CMK (cell line): ENCODE measurements at regions not wholly inside any gene's neighbourhood (a gene's known extent, or its start where the extent isn't known, plus 50 kb on each side); places are given as distances from the start of the nearest gene placed in this dataset.
"Not testable (repeated sequence)": the region's sequence is repeated elsewhere in the genome, so short reads cannot be mapped to it uniquely, and the experiment has no call there.

Experiments
- DNase-seq: peaks from one replicate; pipeline ENCODE4 v3.0.0-alpha.2; 2010; ENCODE audit warnings: low read depth

- DNase-seq = not testable (repeated sequence)
These were observed 255.1 kb upstream of the DUSP10 start for GRCh38 chr1:221997012-221997411.

GRCh38 chr1:221994939-221995338 is 253.1 kb upstream of the DUSP10 start:
- DNase-seq = no peak

- no peak for DNase-seq
These were observed 252.4 kb upstream of the DUSP10 start for GRCh38 chr1:221994274-221994698.

DNA sequence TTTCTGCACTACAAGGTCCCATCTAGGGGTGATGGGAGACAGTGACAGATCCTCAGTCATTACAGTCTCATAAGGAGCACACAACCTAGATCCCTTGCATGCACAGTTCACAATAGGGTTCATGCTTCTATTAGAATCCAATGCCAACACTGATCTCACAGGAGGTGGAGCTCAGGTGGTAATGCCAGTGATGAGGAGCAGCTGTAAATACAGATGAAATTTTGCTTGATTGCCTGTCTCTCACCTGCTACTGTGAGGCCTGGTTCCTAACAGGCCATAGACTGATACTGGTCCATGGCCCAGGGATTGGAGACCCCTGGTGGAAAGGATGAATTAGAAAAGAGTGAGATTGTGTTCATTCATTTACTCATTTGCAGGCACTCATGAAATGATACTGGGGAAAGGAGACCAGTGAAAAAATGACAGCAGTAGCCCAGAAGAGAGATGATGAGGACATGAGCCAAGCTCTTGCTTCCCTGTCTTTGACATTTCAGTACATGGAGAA is 251.6 kb upstream of the DUSP10 start:
- DNase-seq = no peak

- no peak for DNase-seq
These were observed 250.5 kb upstream of the DUSP10 start for GRCh38 chr1:221992427-221992826.

DNA sequence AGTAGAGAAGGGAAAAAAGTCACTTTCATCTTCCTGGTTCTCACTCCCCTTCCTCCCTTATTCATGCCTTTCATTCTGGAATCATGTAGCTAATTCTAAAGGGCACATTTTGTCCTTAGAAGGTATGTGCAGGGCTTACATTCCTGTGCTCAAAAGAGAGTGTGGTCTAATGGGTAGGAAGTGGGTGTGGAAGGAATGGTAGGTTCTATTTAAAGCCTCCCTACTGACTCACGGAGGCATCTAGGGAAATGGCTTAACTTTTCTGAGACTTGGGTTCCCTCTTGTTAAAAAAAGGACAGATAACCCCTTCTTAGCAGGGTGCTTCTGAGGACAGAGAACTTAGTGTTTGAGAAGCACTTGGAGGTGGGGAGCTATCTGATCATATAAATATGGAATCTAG is 249.3 kb upstream of the DUSP10 start:
- DNase-seq = no peak

GRCh38 chr1:221989741-221990140 is 247.9 kb upstream of the DUSP10 start:
- no peak for DNase-seq

DNA sequence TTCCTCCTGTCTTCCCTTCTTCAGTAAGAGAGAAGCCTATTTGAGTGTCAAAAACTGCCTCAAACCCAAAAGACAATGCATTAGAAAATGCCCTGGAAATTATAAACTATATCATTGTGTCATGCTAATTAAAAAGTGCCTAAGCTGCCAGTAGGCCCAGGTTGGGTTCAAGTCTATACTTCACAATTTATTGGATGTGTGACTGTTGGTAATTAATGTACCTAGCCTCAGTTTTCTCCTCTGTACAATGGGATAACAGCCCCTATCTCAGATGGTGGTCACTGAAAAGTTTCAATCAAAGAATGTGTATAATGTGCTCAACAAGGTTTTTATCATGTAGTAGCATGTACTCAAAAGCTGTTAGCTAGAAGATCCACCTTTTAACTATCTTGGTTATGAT is 246.9 kb upstream of the DUSP10 start:
- no peak for DNase-seq

DNA sequence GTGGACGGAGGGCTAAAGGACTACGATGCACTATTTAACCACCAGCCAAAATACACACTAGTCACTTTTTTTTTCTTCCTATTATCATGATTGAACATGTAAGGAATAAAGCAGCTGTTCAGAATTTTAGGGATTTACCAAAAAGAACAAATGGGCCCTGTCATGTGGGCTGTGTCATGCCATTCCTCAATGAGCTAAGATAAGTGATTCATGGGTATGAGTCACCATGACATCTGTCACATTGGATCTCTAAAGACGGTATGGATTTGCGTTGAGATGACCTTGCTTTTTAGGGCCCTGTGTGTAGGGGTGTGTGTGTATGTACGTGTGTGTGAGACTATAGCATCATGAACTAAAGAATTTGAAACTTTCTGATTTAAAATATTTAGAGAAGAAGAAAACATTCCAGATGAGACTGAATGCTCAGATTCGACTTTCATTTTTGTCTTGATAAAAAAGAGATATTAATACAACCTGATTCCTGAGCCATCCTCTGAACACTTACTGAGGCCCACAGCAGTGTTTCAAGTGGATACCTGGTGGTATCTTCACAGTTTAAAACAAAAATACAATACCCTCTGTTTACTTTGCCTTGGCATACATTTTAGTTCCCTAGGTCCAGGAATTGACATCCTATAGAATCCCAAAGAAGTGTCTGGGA is 246.1 kb upstream of the DUSP10 start:
- no peak for DNase-seq

GRCh38 chr1:221983444-221983843 is 241.6 kb upstream of the DUSP10 start:
- DNase-seq = no peak

- no peak for DNase-seq
These were observed 239.6 kb upstream of the DUSP10 start for GRCh38 chr1:221981461-221981860.

GRCh38 chr1:221979444-221980032 is 237.6 kb upstream of the DUSP10 start:
- DNase-seq = no peak

DNA sequence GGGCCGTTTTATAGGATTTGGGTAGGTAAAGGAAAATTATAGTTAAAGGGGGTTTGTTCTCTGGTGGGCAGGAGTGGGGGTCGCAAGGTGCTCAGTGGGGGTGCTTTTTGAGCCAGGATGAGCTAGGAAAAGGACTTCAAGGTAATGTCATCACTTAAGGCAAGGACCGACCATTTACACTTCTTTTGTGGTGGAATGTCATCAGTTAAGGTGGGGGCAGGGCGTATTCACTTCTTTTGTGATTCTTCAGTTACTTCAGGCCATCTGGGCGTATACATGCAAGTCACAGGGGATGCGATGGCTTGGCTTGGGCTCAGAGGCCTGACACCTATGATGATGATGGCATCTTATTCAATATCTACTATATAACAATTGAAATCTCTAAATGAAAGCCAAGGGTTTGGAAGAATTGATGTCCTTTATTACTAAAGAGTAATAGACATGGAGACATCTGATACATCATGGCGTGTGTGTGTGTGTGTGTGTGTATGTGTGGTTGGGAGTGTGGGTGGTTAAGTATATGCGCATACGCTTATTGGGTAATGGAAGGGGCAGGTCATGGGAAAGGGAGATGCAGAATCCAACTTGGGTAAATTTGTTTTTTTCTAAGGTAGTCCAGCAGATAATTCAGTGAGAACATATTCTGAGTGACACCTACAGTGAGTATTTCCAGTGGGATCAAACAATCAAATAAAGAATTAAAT is 236.9 kb upstream of the DUSP10 start:
- not testable (repeated sequence) for DNase-seq

- DNase-seq = not testable (repeated sequence)
These were observed 231.9 kb upstream of the DUSP10 start for GRCh38 chr1:221973787-221974186.

- DNase-seq = no peak
These were observed 230.7 kb upstream of the DUSP10 start for GRCh38 chr1:221972276-221973235.

- not testable (repeated sequence) for DNase-seq
These were observed 229.1 kb upstream of the DUSP10 start for GRCh38 chr1:221971035-221971434.

GRCh38 chr1:221969298-221969858 is 227.5 kb upstream of the DUSP10 start:
- not testable (repeated sequence) for DNase-seq

- DNase-seq = not testable (repeated sequence)
These were observed 225.6 kb upstream of the DUSP10 start for GRCh38 chr1:221967538-221967937.

DNA sequence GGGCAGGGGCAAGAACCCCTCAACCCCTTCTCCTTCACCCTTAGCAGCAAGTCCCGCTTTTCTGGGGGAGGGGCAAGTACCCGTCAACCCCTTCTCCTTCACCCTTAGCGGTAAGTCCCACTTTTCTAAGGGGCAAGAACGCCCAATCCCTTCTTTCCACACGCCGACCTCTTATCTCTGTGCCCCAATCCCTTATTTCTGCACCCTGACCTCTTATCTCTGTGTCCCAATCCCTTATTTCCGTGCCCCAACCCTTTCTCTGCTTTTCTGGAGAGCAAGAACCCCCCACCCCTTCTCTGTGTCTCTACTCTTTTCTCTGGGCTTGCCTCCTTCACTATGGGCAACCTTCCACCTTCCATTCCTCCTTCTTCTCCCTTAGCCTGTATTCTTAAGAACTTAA is 225.0 kb upstream of the DUSP10 start:
- not testable (repeated sequence) for DNase-seq

DNA sequence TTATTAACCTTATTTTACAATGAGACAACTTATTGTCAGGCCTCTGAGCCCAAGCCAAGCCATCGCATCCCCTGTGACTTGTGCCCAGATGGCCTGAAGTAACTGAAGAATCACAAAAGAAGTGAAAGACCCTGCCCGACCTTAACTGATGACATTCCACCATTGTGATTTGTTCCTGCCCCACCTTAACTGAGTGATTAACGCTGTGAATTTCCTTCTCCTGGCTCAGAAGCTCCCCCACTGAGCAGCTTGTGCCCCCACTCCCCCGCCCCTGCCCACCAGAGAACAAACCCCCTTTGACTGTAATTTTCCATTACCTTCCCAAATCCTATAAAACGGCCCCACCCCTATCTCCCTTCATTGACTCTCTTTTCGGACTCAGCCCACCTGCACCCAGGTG is 224.0 kb upstream of the DUSP10 start:
- not testable (repeated sequence) for DNase-seq

DNA sequence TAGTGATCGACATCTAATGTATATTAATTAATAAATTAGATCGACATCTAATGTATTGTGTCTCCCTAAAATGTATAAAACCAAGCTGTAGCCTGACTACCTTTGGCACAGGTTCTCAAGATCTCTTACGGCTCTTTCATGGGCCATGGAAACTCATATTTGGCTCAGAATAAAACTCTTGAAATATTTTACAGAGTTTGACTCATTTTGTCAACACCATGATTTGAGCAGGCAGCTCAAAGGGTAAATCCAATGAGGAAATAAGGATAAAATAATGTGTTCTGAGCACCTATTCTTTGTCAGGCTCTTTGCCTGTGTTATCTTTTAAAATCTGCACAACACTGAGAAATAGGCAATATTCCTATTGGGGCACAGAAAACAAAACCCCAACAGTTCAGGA is 223.4 kb upstream of the DUSP10 start:
- DNase-seq = no peak

DNA sequence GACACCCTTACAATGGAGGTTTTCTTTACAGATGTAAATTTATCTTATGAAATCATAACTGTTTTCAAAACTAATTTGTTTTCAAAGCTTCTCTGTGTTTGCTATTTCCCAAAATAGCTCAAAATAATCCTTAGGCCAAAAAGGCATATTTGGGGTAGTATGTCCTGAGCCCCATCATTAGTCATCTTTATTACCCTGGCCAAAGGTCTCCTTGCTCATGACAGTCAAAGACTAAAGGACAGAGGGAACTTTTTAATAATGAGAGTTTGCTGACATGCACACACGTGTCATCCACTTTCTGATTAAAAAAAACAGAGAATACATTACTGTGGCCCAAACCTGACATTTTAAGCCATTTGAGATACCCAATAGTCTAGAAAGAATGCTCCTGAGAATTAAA is 221.9 kb upstream of the DUSP10 start:
- no peak for DNase-seq
